ENCODE measurements at regions not wholly inside any gene's neighbourhood (a gene's known extent, or its start where the extent isn't known, plus 50 kb on each side); places are given as distances from the start of the nearest gene placed in this dataset.
"Not testable (repeated sequence)": the region's sequence is repeated elsewhere in the genome, so short reads cannot be mapped to it uniquely, and the experiment has no call there.

GRCh38 chr4:28225050-28225449, 1364.4 kb downstream of the STIM2 start:
- DNase-seq (ENCODE audit: low spot score): no peak

GRCh38 chr4:28225689-28226353, 1365.2 kb downstream of the STIM2 start:
- DNase-seq (ENCODE audit: low spot score): no peak

- no peak for DNase-seq (ENCODE audit: low spot score)
Observed at GRCh38 chr4:28226962-28227361, 1366.3 kb downstream of the STIM2 start.

- no peak for DNase-seq (ENCODE audit: low spot score)
Observed at GRCh38 chr4:28227764-28228163, 1367.1 kb downstream of the STIM2 start.

GRCh38 chr4:28228561-28229491, 1368.2 kb downstream of the STIM2 start:
- DNase-seq (ENCODE audit: low spot score): no peak

- no peak for DNase-seq (ENCODE audit: low spot score)
Observed at GRCh38 chr4:28232376-28232775, 1371.7 kb downstream of the STIM2 start.

GRCh38 chr4:28232951-28233350, 1372.3 kb downstream of the STIM2 start:
- no peak for DNase-seq (ENCODE audit: low spot score)

GRCh38 chr4:28233724-28234123, 1373.1 kb downstream of the STIM2 start:
- DNase-seq (ENCODE audit: low spot score): no peak

GRCh38 chr4:28238876-28239275, 1378.2 kb downstream of the STIM2 start:
- no peak for DNase-seq (ENCODE audit: low spot score)

GRCh38 chr4:28241021-28241420, 1380.4 kb downstream of the STIM2 start:
- DNase-seq (ENCODE audit: low spot score): no peak

GRCh38 chr4:28247805-28248204, 1387.2 kb downstream of the STIM2 start:
- no peak for DNase-seq (ENCODE audit: low spot score)

- no peak for DNase-seq (ENCODE audit: low spot score)
Observed at GRCh38 chr4:28248269-28248668, 1387.6 kb downstream of the STIM2 start.

- no peak for DNase-seq (ENCODE audit: low spot score)
Observed at GRCh38 chr4:28250646-28251045, 1390.0 kb downstream of the STIM2 start.

- DNase-seq (ENCODE audit: low spot score): no peak
Observed at GRCh38 chr4:28251831-28252230, 1391.2 kb downstream of the STIM2 start.

GRCh38 chr4:28254003-28254402, 1393.4 kb downstream of the STIM2 start:
- no peak for DNase-seq (ENCODE audit: low spot score)

GRCh38 chr4:28256295-28256694, 1395.7 kb downstream of the STIM2 start:
- DNase-seq (ENCODE audit: low spot score): no peak

GRCh38 chr4:28259951-28260350, 1399.3 kb downstream of the STIM2 start:
- no peak for DNase-seq (ENCODE audit: low spot score)

GRCh38 chr4:28267166-28267565, 1406.5 kb downstream of the STIM2 start:
- no peak for DNase-seq (ENCODE audit: low spot score)

- no peak for DNase-seq (ENCODE audit: low spot score)
Observed at GRCh38 chr4:28269426-28269825, 1408.8 kb downstream of the STIM2 start.

GRCh38 chr4:28277931-28278330, 1417.3 kb downstream of the STIM2 start:
- no peak for DNase-seq (ENCODE audit: low spot score)

GRCh38 chr4:28278676-28279075, 1418.0 kb downstream of the STIM2 start:
- DNase-seq (ENCODE audit: low spot score): no peak

GRCh38 chr4:28279249-28279648, 1418.6 kb downstream of the STIM2 start:
- DNase-seq (ENCODE audit: low spot score): no peak

- DNase-seq (ENCODE audit: low spot score): not testable (repeated sequence)
Observed at GRCh38 chr4:28286266-28286665, 1425.6 kb downstream of the STIM2 start.

All from kidney capillary endothelial cell (primary cell).